H1 (cell line): ENCODE measurements at regions not wholly inside any gene's neighbourhood (a gene's known extent, or its start where the extent isn't known, plus 50 kb on each side); places are given as distances from the start of the nearest gene placed in this dataset.

Experiments used
- POLR2A ChIP-seq, 2 experiments: IDR thresholded peaks; 1 replicate in 1 of 2; 2 replicates in 1 of 2; pipeline ENCODE4 v1.6.1; 2011; ENCODE audit warnings: low read depth in 2 of 2, low read length in 2 of 2, mild to moderate bottlenecking in 2 of 2; ENCODE audit errors: control extremely low read depth in 1 of 2
- SIN3A ChIP-seq, 2 experiments: IDR thresholded peaks in 1 of 2; conservative IDR thresholded peaks in 1 of 2; 2 replicates each; pipeline ENCODE4 v1.6.1; 2011 to 2012; ENCODE audit warnings: low read length in 2 of 2, improper control_type of control experiment in 1 of 2, low read depth in 1 of 2, mild to moderate bottlenecking in 1 of 2
- TF ChIP-seq, protein P1 (sequence below): fragments of 300-600 bp; sonication (generic); IDR thresholded peaks from 2 replicates; pipeline ENCODE4 v1.7.1; 2012; ENCODE audit warnings: low read length, moderate library complexity, mild to moderate bottlenecking, inconsistent platforms; ENCODE audit not compliant: insufficient replicate concordance
- TF ChIP-seq, protein P2 (sequence below), 3 experiments: IDR thresholded peaks; 1 replicate in 2 of 3; 2 replicates in 1 of 3; pipeline versions ENCODE4 v1.5.1 to v1.6.1; 2011; ENCODE audit warnings: low read length in 3 of 3, mild to moderate bottlenecking in 3 of 3, inconsistent platforms in 2 of 3, low read depth in 1 of 3, moderate library complexity in 1 of 3; ENCODE audit not compliant: insufficient read depth in 1 of 3; ENCODE audit errors: control extremely low read depth in 1 of 3

- TF ChIP-seq, protein P1, sequence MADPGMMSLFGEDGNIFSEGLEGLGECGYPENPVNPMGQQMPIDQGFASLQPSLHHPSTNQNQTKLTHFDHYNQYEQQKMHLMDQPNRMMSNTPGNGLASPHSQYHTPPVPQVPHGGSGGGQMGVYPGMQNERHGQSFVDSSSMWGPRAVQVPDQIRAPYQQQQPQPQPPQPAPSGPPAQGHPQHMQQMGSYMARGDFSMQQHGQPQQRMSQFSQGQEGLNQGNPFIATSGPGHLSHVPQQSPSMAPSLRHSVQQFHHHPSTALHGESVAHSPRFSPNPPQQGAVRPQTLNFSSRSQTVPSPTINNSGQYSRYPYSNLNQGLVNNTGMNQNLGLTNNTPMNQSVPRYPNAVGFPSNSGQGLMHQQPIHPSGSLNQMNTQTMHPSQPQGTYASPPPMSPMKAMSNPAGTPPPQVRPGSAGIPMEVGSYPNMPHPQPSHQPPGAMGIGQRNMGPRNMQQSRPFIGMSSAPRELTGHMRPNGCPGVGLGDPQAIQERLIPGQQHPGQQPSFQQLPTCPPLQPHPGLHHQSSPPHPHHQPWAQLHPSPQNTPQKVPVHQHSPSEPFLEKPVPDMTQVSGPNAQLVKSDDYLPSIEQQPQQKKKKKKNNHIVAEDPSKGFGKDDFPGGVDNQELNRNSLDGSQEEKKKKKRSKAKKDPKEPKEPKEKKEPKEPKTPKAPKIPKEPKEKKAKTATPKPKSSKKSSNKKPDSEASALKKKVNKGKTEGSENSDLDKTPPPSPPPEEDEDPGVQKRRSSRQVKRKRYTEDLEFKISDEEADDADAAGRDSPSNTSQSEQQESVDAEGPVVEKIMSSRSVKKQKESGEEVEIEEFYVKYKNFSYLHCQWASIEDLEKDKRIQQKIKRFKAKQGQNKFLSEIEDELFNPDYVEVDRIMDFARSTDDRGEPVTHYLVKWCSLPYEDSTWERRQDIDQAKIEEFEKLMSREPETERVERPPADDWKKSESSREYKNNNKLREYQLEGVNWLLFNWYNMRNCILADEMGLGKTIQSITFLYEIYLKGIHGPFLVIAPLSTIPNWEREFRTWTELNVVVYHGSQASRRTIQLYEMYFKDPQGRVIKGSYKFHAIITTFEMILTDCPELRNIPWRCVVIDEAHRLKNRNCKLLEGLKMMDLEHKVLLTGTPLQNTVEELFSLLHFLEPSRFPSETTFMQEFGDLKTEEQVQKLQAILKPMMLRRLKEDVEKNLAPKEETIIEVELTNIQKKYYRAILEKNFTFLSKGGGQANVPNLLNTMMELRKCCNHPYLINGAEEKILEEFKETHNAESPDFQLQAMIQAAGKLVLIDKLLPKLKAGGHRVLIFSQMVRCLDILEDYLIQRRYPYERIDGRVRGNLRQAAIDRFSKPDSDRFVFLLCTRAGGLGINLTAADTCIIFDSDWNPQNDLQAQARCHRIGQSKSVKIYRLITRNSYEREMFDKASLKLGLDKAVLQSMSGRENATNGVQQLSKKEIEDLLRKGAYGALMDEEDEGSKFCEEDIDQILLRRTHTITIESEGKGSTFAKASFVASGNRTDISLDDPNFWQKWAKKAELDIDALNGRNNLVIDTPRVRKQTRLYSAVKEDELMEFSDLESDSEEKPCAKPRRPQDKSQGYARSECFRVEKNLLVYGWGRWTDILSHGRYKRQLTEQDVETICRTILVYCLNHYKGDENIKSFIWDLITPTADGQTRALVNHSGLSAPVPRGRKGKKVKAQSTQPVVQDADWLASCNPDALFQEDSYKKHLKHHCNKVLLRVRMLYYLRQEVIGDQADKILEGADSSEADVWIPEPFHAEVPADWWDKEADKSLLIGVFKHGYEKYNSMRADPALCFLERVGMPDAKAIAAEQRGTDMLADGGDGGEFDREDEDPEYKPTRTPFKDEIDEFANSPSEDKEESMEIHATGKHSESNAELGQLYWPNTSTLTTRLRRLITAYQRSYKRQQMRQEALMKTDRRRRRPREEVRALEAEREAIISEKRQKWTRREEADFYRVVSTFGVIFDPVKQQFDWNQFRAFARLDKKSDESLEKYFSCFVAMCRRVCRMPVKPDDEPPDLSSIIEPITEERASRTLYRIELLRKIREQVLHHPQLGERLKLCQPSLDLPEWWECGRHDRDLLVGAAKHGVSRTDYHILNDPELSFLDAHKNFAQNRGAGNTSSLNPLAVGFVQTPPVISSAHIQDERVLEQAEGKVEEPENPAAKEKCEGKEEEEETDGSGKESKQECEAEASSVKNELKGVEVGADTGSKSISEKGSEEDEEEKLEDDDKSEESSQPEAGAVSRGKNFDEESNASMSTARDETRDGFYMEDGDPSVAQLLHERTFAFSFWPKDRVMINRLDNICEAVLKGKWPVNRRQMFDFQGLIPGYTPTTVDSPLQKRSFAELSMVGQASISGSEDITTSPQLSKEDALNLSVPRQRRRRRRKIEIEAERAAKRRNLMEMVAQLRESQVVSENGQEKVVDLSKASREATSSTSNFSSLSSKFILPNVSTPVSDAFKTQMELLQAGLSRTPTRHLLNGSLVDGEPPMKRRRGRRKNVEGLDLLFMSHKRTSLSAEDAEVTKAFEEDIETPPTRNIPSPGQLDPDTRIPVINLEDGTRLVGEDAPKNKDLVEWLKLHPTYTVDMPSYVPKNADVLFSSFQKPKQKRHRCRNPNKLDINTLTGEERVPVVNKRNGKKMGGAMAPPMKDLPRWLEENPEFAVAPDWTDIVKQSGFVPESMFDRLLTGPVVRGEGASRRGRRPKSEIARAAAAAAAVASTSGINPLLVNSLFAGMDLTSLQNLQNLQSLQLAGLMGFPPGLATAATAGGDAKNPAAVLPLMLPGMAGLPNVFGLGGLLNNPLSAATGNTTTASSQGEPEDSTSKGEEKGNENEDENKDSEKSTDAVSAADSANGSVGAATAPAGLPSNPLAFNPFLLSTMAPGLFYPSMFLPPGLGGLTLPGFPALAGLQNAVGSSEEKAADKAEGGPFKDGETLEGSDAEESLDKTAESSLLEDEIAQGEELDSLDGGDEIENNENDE: no peak
- no peak for TF ChIP-seq POLR2A (IDR thresholded peaks at IDR 0.05; ENCODE audit: control extremely low read depth in 1 of 2, low read depth in 2 of 2, low read length in 2 of 2)
- TF ChIP-seq, protein P2, sequence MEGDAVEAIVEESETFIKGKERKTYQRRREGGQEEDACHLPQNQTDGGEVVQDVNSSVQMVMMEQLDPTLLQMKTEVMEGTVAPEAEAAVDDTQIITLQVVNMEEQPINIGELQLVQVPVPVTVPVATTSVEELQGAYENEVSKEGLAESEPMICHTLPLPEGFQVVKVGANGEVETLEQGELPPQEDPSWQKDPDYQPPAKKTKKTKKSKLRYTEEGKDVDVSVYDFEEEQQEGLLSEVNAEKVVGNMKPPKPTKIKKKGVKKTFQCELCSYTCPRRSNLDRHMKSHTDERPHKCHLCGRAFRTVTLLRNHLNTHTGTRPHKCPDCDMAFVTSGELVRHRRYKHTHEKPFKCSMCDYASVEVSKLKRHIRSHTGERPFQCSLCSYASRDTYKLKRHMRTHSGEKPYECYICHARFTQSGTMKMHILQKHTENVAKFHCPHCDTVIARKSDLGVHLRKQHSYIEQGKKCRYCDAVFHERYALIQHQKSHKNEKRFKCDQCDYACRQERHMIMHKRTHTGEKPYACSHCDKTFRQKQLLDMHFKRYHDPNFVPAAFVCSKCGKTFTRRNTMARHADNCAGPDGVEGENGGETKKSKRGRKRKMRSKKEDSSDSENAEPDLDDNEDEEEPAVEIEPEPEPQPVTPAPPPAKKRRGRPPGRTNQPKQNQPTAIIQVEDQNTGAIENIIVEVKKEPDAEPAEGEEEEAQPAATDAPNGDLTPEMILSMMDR (IDR thresholded peaks at IDR 0.05; ENCODE audit: control extremely low read depth in 1 of 3, insufficient read depth in 1 of 3, low read depth in 1 of 3, low read length in 3 of 3): no peak
- no peak for TF ChIP-seq SIN3A (conservative IDR thresholded peaks at IDR 0.05 in 1 of 2, IDR thresholded peaks at IDR 0.05 in 1 of 2; ENCODE audit: low read depth in 1 of 2, low read length in 2 of 2)
Observed at GRCh38 chr12:40502322-40502721, 189.9 kb upstream of the CNTN1 start (continued).
